GM19035 (cell line): ENCODE measurements at regions not wholly inside any gene's neighbourhood (a gene's known extent, or its start where the extent isn't known, plus 50 kb on each side); places are given as distances from the start of the nearest gene placed in this dataset.

Experiments
- ATAC-seq: cut with Tn5 transposase; IDR thresholded peaks from one replicate; pipeline ENCODE4 v1.9.1; 2021; ENCODE audit not compliant: unreplicated experiment

- no peak for ATAC-seq
Measured at GRCh38 chr18:22040533-22040932, 128.9 kb upstream of the GATA6 start.

- ATAC-seq = no peak
Measured at GRCh38 chr18:22043837-22044236, 125.6 kb upstream of the GATA6 start.

- ATAC-seq = no peak
Measured at GRCh38 chr18:22044474-22045220, 124.7 kb upstream of the GATA6 start.

- no peak for ATAC-seq
Measured at GRCh38 chr18:22045221-22045918, 124.0 kb upstream of the GATA6 start.

- no peak for ATAC-seq
Measured at GRCh38 chr18:22046473-22046872, 122.9 kb upstream of the GATA6 start.

- ATAC-seq = no peak
Measured at GRCh38 chr18:22047485-22047884, 121.9 kb upstream of the GATA6 start.

- ATAC-seq = no peak
Measured at GRCh38 chr18:22048221-22048620, 121.2 kb upstream of the GATA6 start.

- ATAC-seq = no peak
Measured at GRCh38 chr18:22048932-22049615, 120.3 kb upstream of the GATA6 start.

- ATAC-seq = no peak
Measured at GRCh38 chr18:22052405-22053105, 116.8 kb upstream of the GATA6 start.

- no peak for ATAC-seq
Measured at GRCh38 chr18:22055466-22056238, 113.7 kb upstream of the GATA6 start.

- no peak for ATAC-seq
Measured at GRCh38 chr18:22056950-22057349, 112.4 kb upstream of the GATA6 start.

- ATAC-seq = no peak
Measured at GRCh38 chr18:22057908-22058527, 111.4 kb upstream of the GATA6 start.

GRCh38 chr18:22060361-22060760 lies 109.0 kb upstream of the GATA6 start:
- ATAC-seq = no peak

- no peak for ATAC-seq
Measured at GRCh38 chr18:22063102-22063501, 106.3 kb upstream of the GATA6 start.

- no peak for ATAC-seq
Measured at GRCh38 chr18:22063672-22064071, 105.7 kb upstream of the GATA6 start.

- ATAC-seq = no peak
Measured at GRCh38 chr18:22064581-22064980, 104.8 kb upstream of the GATA6 start.

GRCh38 chr18:22065311-22065710 lies 104.1 kb upstream of the GATA6 start:
- no peak for ATAC-seq

- ATAC-seq = no peak
Measured at GRCh38 chr18:22066083-22066485, 103.3 kb upstream of the GATA6 start.

GRCh38 chr18:22067109-22067508 lies 102.3 kb upstream of the GATA6 start:
- no peak for ATAC-seq

- no peak for ATAC-seq
Measured at GRCh38 chr18:22067682-22068081, 101.7 kb upstream of the GATA6 start.
